ENCODE measurements at regions not wholly inside any gene's neighbourhood (a gene's known extent, or its start where the extent isn't known, plus 50 kb on each side); places are given as distances from the start of the nearest gene placed in this dataset.
"Not testable (repeated sequence)": the region's sequence is repeated elsewhere in the genome, so short reads cannot be mapped to it uniquely, and the experiment has no call there.

DNA sequence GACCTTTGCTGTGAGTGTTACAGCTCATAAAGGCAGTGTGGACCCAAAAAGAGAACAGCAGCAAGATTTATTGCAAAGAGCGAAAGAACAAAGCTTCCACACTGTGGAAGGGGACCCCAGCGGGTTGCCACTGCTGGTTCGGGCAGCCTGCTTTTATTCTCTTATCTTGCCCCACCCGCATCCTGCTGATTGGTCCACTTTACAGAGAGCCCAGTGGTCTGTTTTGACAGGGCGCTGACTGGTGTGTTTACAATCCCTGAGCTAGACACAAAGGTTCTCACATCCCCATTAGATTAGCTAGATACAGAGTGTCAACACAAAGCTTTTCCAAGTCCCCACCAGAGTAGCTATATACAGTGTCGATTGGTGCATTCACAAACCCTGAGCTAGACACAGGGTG, 1187.5 kb downstream of the NXPH1 start:
- TF ChIP-seq, protein P1, sequence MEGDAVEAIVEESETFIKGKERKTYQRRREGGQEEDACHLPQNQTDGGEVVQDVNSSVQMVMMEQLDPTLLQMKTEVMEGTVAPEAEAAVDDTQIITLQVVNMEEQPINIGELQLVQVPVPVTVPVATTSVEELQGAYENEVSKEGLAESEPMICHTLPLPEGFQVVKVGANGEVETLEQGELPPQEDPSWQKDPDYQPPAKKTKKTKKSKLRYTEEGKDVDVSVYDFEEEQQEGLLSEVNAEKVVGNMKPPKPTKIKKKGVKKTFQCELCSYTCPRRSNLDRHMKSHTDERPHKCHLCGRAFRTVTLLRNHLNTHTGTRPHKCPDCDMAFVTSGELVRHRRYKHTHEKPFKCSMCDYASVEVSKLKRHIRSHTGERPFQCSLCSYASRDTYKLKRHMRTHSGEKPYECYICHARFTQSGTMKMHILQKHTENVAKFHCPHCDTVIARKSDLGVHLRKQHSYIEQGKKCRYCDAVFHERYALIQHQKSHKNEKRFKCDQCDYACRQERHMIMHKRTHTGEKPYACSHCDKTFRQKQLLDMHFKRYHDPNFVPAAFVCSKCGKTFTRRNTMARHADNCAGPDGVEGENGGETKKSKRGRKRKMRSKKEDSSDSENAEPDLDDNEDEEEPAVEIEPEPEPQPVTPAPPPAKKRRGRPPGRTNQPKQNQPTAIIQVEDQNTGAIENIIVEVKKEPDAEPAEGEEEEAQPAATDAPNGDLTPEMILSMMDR (IDR thresholded peaks at IDR 0.05; ENCODE audit: insufficient read depth, low read depth, low read length), result not testable (repeated sequence)
- TF ChIP-seq EZH2 (IDR thresholded peaks at IDR 0.05; ENCODE audit: insufficient read depth, low read length), result not testable (repeated sequence)

Data from astrocyte (in vitro differentiated cells and primary cell).